ENCODE measurements at regions not wholly inside any gene's neighbourhood (a gene's known extent, or its start where the extent isn't known, plus 50 kb on each side); places are given as distances from the start of the nearest gene placed in this dataset.

GRCh38 chr6:135692426-135692825, 159.1 kb upstream of the PDE7B start:
- TF ChIP-seq CTCF (conservative IDR thresholded peaks at IDR 0.05; ENCODE audit: low read depth in 2 of 2) (no peak), EZH2 (IDR thresholded peaks at IDR 0.05; ENCODE audit: low read depth, unreplicated experiment) (no peak), CREB1 (CRISPR knock-in tag; IDR thresholded peaks at IDR 0.05; ENCODE audit: low read depth) (no peak), REST (IDR thresholded peaks at IDR 0.05; ENCODE audit: unreplicated experiment) (no peak)

All from GM23338 (cell line).